LNCaP clone FGC (cell line): ENCODE measurements at regions not wholly inside any gene's neighbourhood (a gene's known extent, or its start where the extent isn't known, plus 50 kb on each side); places are given as distances from the start of the nearest gene placed in this dataset.

Experiments
- DNase-seq: peaks from one replicate; pipeline ENCODE4 v3.0.0-alpha.2; 2011; ENCODE audit warnings: low read depth
- H3K4me3 ChIP-seq: 2 replicates; pipeline ENCODE4 v1.5.1; 2011; ENCODE audit warnings: mild to moderate bottlenecking, low read depth, low read length, control low read depth
- TF ChIP-seq, protein P1 (sequence below): IDR thresholded peaks from 2 replicates; pipeline ENCODE4 v1.5.1; 2012; ENCODE audit warnings: mild to moderate bottlenecking; ENCODE audit not compliant: control insufficient read depth, insufficient read depth; ENCODE audit errors: extremely low read depth

DNA sequence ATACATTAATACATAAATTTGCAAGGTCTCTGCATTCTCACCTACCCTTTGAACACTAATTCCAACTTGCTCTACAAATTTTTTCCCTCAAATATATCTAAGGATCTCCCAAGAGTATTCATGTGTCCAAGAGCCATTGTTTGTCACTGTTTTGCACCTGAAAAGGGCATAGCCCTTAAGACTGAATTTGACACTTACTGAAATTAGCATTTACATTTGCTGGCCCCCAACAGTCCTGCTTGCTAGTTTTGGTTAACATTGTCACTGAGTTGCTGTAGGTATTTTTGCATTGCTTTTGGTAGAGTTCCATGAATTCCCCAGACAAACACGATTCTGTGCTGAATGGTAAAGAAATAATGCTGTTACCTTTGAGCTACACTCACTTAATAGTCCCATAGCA lies 57.3 kb downstream of the KCNA4 start:
- no peak overlapping the region for H3K4me3 ChIP-seq
- DNase-seq: no peak
- TF ChIP-seq, protein P1, sequence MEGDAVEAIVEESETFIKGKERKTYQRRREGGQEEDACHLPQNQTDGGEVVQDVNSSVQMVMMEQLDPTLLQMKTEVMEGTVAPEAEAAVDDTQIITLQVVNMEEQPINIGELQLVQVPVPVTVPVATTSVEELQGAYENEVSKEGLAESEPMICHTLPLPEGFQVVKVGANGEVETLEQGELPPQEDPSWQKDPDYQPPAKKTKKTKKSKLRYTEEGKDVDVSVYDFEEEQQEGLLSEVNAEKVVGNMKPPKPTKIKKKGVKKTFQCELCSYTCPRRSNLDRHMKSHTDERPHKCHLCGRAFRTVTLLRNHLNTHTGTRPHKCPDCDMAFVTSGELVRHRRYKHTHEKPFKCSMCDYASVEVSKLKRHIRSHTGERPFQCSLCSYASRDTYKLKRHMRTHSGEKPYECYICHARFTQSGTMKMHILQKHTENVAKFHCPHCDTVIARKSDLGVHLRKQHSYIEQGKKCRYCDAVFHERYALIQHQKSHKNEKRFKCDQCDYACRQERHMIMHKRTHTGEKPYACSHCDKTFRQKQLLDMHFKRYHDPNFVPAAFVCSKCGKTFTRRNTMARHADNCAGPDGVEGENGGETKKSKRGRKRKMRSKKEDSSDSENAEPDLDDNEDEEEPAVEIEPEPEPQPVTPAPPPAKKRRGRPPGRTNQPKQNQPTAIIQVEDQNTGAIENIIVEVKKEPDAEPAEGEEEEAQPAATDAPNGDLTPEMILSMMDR: no peak

DNA sequence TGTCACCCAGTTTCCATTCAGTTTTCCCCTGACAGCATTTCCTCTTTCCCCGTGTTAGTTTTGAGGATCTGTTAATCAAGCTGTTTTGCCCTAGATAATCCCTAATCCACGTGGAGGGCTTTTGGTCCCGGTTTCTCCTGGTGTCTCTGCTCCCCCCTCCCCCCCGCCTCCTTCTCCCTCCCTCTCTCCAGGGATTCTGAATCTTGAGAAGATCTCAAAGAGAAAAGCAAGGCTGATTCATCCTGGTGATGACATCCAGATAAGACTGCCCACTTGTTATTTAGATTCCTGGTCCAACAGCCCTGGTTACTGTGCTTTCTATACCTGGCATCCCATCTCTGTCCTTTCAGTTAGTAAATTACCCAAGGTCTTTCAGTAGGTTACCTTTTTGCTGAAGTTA lies 59.4 kb downstream of the KCNA4 start:
- TF ChIP-seq, protein P1: no peak
- DNase-seq: no peak
- H3K4me3 ChIP-seq: no peak overlapping the region

DNA sequence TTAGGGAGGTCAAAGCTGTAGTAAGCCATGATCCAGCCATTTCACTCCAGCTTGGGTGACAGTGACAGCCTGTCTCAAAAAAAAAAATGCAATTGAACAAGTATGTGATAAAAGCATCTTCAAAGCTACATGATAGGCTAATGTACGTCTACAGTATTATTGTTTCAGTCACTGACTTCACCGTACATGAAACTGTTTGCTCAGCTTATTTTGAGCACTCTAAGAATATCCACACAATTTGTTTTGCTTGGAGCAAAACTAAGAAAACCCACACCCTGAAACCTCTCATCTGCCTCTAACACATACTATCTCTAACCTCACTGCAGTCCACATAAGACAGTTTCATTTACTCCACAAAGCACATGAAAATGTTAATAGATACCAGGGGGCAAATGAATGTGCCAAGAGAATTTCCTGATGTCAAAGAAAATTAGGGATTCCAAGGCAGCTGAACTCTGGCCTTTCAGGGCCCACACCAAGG lies 60.7 kb downstream of the KCNA4 start:
- H3K4me3 ChIP-seq: no peak overlapping the region
- TF ChIP-seq, protein P1: no peak
- DNase-seq: no peak

DNA sequence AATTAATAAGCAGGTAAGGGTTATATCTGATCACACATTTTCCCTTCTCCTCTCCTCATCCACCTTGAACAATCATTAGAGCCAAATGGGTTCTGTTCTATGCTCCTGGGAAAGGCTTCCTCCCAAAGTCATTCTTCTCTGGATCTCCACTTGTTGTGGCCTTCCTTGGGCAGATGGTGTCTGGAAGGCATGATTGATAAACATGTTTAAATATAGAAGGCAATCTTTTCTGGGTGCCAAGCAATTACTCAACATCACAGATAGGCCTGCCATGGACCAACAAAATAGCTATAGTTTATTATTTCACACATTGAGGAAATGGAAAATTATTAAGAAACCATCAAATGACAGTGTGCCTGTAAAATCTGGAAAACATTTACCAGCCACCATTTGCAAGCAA lies 73.5 kb downstream of the KCNA4 start:
- no peak overlapping the region for H3K4me3 ChIP-seq
- no peak for DNase-seq
- TF ChIP-seq, protein P1: no peak

DNA sequence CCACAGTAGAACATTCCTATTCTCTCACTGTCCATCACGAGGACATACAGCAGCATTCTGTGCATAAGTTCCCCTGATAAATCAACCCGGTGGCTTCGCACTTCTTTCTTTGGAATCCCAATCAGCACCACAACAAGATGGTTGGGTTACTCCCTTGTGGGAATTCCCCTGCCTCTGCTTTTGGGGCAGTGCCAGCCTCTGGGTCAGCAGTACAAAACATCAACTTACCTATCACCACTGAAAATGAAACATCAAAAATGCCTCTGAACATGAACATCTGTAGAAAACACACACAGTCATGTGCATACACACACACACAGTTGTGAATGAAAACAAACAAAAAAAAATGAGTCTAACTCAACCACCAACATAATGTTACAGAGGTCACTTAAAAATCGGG lies 79.3 kb downstream of the KCNA4 start:
- no peak for DNase-seq
- TF ChIP-seq, protein P1: no peak
- no peak overlapping the region for H3K4me3 ChIP-seq

DNA sequence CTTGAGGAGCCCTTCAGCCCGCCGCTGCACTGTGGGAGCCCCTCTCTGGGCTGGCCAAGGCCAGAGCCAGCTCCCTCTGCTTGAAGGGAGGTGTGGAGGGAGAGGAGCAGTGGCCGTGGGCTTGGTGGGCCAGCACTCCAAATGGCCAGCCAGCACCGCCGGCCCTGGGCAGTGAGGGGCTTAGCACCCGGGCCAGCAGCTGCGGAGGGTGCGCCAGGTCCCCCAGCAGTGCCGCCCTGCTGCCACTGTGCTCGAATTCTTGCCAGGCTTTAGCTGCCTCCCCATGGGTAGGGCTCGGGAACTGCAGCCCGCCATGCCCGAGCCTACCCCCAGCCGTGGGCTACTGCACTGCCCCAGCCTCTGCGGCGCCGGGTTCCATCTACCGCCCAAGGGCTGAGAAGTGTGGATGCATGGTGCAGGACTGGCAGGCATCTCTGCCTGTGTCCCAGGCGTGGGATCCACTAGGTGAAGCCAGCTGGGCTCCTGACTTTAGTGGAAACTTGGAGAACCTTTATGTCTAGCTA lies 82.7 kb downstream of the KCNA4 start:
- no peak for DNase-seq
- TF ChIP-seq, protein P1: no peak
- H3K4me3 ChIP-seq: no peak overlapping the region

DNA sequence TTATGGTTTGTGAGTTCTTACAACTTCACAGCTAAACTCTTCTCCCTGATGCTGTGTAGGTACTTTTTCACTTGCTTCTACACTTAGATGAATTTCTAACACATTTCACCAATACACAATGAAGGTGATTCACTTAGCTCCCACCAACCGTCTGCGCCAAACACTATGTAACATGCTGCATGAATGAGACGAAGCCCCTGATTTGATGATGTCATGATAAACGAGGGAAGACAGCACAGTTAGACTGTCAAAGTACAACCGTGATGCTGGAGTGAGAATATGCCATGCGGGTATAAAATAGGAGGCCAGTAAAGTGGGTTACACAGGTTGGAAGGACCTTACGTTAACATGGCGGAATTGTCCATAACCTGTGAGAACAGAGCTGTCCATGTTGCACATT lies 100.8 kb downstream of the KCNA4 start:
- no peak overlapping the region for H3K4me3 ChIP-seq
- TF ChIP-seq, protein P1: no peak
- no peak for DNase-seq
